ENCODE measurements at regions not wholly inside any gene's neighbourhood (a gene's known extent, or its start where the extent isn't known, plus 50 kb on each side); places are given as distances from the start of the nearest gene placed in this dataset.

DNA sequence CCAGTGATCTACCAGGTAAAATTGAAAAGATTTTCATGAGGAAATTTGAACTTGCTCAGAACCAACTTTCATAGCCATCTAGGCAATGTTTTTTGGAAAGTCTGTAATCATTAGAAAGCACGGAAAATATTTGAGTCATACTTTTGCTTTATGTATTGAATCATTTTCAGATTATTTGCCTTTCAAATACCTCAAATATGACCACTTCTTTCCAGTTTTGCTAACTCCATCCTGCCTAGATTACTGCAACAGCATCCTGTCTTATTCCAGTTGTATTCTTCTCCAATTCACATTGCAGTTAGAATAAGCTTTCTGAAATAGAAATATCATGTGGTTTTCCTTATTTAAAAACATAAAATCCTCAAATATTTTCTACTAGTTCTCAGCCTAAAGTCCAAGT lies 239.8 kb upstream of the FAR2 start:
- peaks cover 14% of the 10 kb centered on the region for H3K9me3 Mint-ChIP-seq
- H3K27ac Mint-ChIP-seq = no peak overlapping the region

DNA sequence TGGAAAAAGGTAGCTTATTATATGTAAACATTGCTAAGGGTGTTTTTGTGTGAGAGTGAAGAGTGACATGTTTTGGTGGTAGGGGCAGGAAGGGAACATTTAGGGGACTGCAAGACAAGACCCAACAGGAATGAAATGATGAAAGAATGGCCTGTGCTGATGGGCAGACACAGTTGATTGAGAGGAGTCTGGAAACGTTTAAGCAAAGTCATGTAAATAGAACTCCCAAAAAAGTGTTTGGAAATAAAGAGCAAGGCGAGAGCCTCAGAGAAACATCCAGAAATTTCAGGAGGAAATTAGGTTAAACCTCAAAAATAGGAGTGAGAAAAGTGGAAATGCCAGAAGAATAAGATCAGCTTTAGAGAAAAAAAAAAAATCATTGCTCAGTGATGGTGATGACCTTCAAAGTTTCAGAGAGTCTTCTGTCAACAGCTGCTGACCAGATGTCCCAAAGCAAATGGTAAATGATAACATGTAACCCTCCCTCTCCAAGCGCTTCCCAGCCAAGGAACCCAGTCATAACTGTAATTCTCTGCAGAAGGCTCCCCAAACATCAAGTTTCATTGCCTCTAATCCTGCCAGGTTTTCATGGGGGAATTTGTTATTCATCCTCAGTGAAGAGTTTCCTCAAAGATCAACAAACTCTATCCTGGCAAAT lies 223.2 kb upstream of the FAR2 start:
- Mint-ChIP-seq H3K27ac (no peak overlapping the region), H3K4me1 (ENCODE audit: unreplicated experiment) (no peaks in the 10 kb centered on the region), H3K36me3 (no peaks in the 10 kb centered on the region), H3K4me3 (no peak overlapping the region), H3K9me3 (peaks cover 10% of the 10 kb centered on the region), H3K27me3 (no peaks in the 10 kb centered on the region)
- TF ChIP-seq, protein P1, sequence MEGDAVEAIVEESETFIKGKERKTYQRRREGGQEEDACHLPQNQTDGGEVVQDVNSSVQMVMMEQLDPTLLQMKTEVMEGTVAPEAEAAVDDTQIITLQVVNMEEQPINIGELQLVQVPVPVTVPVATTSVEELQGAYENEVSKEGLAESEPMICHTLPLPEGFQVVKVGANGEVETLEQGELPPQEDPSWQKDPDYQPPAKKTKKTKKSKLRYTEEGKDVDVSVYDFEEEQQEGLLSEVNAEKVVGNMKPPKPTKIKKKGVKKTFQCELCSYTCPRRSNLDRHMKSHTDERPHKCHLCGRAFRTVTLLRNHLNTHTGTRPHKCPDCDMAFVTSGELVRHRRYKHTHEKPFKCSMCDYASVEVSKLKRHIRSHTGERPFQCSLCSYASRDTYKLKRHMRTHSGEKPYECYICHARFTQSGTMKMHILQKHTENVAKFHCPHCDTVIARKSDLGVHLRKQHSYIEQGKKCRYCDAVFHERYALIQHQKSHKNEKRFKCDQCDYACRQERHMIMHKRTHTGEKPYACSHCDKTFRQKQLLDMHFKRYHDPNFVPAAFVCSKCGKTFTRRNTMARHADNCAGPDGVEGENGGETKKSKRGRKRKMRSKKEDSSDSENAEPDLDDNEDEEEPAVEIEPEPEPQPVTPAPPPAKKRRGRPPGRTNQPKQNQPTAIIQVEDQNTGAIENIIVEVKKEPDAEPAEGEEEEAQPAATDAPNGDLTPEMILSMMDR (conservative IDR thresholded peaks at IDR 0.05) = no peak
- no peak for DNase-seq (ENCODE audit: extremely low spot score, unreplicated experiment)

More for the DNA sequence above, 239.8 kb upstream of the FAR2 start:
- no peaks in the 10 kb centered on the region for H3K27me3 Mint-ChIP-seq
- H3K36me3 Mint-ChIP-seq = peaks cover 4% of the 10 kb centered on the region
- no peaks in the 10 kb centered on the region for H3K4me1 Mint-ChIP-seq (ENCODE audit: unreplicated experiment)
- H3K4me3 Mint-ChIP-seq = no peak overlapping the region
- TF ChIP-seq, protein P1 (conservative IDR thresholded peaks at IDR 0.05) = no peak
- DNase-seq (ENCODE audit: extremely low spot score, unreplicated experiment) = no peak

DNA sequence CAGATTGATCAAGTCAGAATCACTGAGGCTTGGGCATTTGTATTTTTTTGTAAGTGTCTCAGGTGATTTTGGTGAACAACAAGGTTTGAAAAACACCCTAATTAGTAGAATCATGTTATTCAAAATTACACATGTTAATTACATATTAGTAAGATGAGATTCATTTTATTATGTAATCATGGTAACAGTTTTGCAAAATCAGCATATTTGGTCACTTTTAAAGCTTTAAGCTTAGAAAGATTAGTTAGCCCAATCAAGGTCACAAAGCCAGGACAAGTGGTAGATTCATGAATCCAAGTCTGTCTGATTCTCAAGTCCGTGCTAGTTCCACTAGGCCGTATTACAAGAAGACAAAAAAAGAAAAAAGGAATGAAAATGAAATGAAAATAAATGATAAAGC lies 218.4 kb upstream of the FAR2 start:
- DNase-seq (ENCODE audit: extremely low spot score, unreplicated experiment) = no peak
- Mint-ChIP-seq H3K27ac (no peak overlapping the region), H3K9me3 (peaks cover 1% of the 10 kb centered on the region), H3K27me3 (no peaks in the 10 kb centered on the region), H3K4me1 (ENCODE audit: unreplicated experiment) (no peaks in the 10 kb centered on the region), H3K4me3 (no peak overlapping the region), H3K36me3 (no peaks in the 10 kb centered on the region)
- TF ChIP-seq, protein P1 (conservative IDR thresholded peaks at IDR 0.05) = no peak

DNA sequence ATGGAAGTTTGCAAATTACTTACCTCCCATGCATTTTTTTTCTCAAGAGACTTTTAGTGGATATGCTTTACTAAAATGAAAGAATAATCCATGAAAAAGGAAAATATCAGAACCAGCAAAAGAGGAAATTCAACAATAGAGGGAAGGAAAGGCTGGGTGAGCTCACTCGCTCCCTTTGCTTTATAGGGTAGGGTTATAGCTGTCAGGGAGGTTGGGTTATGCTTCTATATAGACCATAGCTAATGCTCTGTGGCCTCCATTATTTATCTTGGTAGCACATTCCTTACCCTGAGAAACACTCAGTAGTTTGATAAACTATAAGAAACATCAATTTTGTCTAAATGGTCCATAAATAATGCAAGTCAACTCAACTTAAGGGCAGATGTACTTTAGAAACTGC lies 215.9 kb upstream of the FAR2 start:
- Mint-ChIP-seq H3K36me3 (no peaks in the 10 kb centered on the region), H3K27me3 (no peaks in the 10 kb centered on the region), H3K9me3 (no peaks in the 10 kb centered on the region), H3K27ac (no peak overlapping the region), H3K4me3 (no peak overlapping the region), H3K4me1 (ENCODE audit: unreplicated experiment) (no peaks in the 10 kb centered on the region)
- DNase-seq (ENCODE audit: extremely low spot score, unreplicated experiment) = no peak
- TF ChIP-seq, protein P1 (conservative IDR thresholded peaks at IDR 0.05) = no peak

DNA sequence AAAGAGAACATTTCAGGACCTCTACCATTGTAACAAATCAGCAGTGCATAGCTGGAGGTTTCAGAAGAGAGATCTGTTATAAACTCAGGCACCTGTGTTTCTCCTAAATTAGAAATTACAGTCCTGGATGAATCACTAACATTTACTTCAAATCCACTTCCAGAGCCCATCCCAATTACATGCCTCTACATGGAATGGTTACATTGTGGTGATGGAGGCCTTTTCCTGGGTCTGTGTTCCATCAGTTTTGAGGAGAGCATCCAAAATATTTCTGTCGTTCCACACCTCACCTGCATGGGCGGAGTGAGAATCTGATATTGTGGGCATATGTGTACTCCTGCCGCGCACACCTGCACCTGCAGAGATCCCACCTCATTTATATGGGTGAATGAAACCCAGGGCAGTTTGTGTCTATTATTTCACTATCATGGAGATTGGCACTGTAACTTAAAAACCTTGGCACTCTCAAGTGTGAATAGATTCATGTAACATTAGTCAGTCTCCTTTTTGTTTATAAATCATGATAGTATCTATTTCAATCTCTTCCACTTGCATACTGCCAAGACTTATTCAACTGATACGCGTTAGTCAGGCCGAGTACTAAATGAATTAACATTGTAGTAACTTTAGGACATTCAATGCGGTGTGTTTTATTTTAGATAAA lies 215.1 kb upstream of the FAR2 start:
- no peak overlapping the region for H3K4me3 Mint-ChIP-seq
- TF ChIP-seq, protein P1 (conservative IDR thresholded peaks at IDR 0.05) = no peak
- H3K4me1 Mint-ChIP-seq (ENCODE audit: unreplicated experiment) = no peaks in the 10 kb centered on the region
- H3K27me3 Mint-ChIP-seq = no peaks in the 10 kb centered on the region
- H3K9me3 Mint-ChIP-seq = no peaks in the 10 kb centered on the region
- no peaks in the 10 kb centered on the region for H3K36me3 Mint-ChIP-seq
- no peak for DNase-seq (ENCODE audit: extremely low spot score, unreplicated experiment)
- no peak overlapping the region for H3K27ac Mint-ChIP-seq

Data from type B pancreatic cell (in vitro differentiated cells).